GM18909 (cell line): ENCODE measurements at regions not wholly inside any gene's neighbourhood (a gene's known extent, or its start where the extent isn't known, plus 50 kb on each side); places are given as distances from the start of the nearest gene placed in this dataset.
"Not testable (repeated sequence)": the region's sequence is repeated elsewhere in the genome, so short reads cannot be mapped to it uniquely, and the experiment has no call there.

Experiments
- ATAC-seq: cut with Tn5 transposase; IDR thresholded peaks from one replicate; pipeline ENCODE4 v1.9.1; 2021; ENCODE audit warnings: mild to moderate bottlenecking; ENCODE audit not compliant: unreplicated experiment, poor library complexity

DNA sequence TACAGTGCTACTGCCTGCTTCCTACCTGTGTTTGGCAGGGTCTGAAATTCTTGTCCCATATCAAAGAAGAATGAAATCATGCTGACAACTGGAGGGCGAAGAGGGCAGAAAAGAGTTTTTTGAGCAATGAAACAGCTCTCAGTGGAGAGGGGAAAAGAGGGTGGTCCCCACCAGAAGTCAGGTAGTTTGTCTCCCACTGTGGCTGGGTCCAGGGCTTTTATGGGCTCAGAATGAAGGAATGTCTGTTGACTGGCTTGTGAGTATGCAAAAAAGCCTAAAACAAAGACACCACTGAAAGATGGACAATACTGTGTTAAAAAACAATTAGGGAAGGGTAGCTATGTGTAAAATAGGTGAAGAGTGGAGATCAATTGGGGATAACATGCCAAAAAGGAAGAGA lies 115.0 kb downstream of the ADAM29 start:
- no peak for ATAC-seq

DNA sequence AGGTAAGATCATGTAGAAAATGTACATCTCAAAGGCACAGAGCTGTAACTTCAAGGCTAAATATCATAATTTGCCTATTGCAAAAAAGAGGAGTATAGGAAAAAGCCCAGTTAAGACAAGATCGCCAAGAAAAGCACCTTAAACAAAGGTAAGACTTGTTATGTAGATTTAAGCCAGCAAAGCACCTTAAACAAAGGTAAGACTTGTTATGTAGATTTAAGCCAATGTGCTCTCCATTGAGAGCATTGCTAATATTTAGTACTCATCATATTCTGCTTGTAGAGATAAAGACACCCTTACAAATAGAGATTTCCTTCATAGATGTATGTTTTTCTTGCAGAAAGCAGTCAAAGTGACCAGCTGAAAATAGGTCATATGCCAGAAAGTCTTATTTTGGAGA lies 115.8 kb downstream of the ADAM29 start:
- no peak for ATAC-seq

DNA sequence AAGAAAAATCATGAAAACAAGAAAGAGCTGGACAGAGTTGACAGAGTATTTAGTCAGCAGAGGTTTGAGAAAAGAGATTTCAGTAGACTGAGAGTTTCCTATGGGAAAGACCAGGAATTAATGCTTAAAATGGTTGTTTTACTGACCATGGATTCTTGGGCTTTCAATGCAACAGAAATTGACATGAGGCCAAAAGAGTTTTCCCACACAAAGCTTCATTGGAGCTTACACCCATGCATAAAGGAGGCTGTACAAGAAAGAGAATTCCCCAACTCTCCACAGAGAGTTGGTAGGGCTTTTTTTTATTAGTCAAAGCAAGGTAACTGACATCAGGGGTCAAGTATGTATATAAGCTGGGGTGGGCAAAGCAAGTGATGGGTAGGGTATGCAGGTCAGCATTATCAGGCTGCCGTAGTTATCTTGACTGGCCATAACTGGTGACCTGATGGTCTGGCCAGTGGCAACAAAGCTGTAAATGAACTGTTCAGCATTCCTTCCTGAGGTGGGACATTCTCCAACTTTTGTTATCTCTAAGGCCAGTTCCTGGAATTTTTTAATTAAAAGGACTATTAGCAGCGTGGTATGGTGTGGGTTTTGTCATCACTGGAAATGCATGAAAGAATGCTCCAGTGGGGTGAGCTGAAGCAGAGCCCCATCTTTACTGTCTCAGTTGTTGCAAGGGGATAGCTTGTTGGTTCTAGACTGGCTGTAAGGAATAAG lies 117.0 kb downstream of the ADAM29 start:
- no peak for ATAC-seq

DNA sequence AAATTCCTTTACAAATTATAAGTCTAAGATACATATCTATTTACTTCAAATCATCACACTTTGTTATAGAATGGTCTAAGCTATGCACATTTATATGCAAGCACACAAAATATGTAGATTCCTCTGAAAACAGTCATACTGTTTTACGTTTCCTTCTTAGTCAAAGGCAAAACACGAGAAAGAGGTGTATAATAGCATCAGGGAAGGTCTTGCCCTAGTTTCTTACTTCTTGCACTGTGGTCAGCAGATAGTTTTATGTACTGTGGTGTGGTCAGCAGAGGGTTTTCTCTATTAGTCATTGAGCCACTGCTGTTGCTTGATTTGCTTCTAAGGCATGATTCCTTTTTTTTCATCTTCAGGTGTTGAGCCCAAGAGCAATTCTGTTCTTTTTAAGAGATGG lies 117.7 kb downstream of the ADAM29 start:
- ATAC-seq: no peak

DNA sequence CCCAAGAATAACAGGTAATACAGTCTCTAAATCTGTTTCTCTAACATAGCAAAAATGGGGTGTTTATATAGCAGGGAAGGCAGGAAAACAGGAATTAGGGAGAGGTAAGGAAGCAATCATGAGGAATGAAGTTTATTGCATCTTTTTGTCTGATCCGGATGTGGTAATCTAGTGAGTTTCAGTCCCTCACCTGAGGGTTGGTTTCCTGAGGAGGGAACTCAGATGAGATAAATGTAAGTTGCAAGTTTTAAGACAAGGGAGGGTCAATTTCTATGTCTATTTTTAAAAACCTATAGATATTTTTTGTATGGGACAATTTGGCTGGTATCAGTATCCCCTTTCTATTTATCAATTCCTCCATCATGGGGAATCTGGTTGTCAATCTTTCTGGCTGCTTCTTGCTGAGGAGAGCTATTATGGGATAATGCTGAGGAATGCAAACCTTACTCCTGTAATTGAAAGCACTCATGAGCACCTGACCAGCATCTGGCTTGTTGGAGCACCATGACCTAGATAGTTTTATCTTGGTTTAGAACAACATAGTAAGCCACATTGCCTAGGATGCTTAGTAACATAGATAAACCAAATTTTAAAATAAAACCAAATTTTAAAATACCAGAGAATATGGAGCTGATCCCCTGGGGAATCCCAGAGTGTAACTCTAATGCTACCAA lies 130.1 kb downstream of the ADAM29 start:
- ATAC-seq: no peak

DNA sequence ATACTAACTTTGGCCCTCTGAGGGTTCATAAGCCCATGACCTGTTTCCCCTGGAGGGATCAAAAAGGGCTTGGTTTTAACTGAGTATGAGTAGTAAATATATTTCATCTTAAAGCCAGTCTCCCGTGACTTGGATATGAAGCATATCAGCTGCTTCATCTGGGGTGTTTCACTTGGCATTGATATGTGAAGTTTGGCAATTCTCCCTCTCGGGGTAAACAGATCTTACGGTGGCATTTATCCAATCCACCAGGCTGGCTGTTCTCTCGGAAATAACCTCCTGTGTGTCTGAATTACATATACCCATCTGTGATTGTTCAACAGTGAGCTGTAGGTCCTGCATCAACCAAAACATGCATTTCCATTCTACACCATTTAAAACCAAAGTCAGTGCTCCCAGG lies 130.7 kb downstream of the ADAM29 start:
- ATAC-seq: no peak

DNA sequence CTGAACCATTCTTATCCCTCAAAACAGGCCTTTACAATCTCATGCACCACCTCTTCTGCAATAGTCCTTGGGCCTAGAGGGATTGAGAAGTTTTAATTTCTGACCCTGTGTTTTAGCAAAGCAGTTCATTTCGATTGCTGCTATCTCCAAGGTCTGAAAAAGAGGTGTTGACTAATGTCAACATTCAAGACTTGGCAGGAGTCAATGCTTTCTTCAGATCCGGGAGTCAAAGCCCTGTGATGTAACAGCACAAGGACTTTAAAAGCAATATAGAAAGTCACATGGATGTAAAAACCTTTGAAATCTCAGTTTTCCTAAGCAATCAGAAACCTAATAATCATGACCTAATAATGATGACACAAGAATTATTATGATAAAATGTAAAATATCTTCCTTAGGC lies 133.8 kb downstream of the ADAM29 start:
- no peak for ATAC-seq

DNA sequence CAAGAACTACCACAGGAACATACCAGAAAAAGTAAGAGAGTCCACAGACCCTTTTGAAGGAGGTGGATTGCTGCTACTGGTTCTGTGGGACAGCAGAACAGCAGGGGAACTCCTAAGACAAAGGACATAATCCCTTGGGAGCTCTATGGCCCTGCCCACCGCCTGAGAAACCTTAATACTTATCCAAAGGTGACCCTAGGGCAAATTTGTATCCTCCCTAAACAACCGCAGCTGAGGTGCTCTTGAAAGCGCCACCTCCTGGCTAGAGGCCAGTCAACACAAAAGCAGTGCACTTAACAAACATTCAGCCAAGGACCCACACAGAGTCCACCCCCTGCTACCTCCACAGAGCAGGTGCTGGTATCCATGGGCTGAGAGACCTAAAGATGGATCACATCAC lies 136.8 kb downstream of the ADAM29 start:
- ATAC-seq: no peak

DNA sequence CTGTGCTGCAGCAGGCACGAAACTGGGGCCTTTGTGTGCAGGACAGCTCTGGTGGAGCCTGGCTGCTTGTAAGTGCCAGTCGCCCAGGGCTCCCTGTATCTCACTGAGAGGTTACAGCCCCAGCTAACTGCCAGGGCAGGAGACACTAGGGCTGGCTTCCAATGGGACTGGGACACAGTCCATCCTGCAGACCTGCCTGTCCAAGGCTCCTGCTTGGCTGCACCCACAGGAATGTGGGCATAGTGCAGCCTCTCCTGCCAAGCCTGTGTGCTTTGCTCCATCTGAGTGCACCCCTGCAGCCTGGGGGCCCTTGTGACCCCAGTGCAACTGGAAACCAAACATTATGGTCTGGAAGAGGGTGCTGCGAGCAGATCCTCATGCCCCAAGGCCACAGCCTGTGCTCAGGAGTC lies 144.0 kb downstream of the ADAM29 start:
- ATAC-seq: no peak

DNA sequence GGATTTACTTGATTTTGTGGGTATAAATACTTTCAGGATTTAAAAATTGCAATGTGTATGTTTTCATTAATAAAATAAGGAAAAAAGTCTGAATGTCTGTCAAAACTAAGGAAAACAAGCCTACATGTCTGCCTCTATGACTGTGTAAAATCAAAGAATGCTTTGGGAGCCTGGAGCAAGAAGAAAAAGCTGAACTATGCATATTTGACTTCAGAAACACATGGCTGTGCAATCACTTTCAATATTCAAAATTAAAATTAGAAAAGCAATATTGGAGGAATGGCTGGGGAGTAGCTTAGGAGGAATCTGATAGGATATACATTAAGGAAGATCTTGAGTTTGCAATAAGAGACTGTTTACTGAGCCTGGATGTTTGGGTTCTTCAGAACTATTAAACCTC lies 147.1 kb downstream of the ADAM29 start:
- ATAC-seq: no peak

DNA sequence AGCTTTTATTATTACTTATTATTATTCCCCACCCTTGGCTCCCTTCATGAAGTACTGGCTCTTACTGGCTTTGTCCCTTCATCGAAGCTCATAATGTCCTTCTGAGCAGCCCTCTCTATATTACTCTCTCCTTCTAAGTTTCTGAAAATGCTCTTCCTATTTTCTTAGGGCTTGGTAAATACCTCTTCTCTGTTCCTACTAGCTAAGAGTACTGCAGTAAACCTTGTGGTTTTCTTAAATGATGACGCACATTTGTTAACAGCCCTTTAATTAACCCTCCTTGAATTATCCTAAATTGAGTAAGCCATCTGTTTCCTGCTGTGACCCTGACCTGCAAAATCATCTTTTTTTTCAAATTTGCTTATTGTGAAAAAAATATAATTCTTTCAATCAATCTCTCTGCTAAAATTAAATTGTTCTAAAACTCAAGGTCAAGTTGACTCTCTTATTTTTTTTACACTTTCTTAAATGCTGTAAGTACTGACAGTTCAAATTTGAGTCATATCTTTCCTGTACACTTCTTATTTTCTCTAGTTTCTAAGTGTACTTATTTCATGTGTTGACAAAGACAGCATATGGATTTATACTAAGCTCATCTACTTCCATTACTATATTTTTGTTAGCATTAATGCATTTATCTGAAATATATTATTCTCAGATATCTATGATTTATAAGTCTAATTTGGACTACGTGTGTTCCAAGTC lies 148.9 kb downstream of the ADAM29 start:
- ATAC-seq: no peak

DNA sequence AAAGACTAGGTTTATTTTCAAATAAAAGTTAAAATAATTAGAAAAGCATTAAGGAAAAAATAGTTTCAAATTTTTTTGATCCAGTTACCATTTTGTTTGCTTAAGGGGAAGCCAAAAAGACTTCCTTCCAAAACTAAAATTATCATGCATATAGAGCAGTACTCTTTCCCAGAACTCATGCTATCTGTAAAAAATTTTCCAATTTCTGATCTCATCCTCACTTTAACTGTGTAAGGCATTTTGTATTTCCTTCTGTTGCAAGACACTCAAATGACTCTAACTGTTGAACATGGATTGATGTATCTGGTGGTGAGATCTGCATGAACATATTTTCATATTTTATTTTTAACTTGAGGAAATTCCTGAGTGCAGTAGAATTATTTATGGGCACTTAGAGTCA lies 150.1 kb downstream of the ADAM29 start:
- no peak for ATAC-seq

DNA sequence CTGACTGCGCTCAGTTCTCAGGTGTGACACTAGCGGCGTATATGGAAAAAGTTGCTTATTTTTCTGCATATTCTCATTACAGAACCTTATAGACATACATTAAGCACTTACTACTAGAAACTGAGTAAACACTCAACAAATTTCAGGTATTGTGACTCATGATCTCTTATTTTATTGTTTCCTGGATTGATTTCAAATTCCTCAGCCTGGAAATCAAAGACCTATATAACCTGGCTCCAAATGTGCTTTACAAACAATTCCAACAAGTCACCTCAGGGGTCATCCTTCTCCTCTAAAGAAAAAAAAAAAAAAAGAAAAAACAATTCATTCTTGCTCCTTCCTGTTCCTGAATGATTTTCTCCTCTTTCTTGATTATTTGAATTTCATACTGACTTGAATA lies 152.3 kb downstream of the ADAM29 start:
- ATAC-seq: no peak

DNA sequence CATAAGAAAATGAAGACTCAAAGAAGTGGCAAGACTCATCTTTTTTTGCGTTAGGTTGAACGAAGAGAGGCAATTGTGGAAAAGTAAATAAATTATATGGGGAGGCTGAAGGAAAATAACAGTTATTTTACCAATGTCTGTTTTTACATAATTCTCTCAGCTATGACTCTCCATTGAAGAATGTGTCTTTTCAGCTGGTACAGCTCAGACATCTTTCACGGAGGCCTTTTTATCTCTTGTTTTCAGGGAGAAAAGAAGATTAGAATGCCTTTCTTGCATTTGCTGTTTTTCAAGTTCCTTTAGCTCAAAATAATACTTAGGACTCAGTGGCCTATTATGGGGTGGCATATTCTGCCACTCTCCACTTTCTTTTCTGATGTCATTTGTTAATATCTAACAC lies 153.0 kb downstream of the ADAM29 start:
- ATAC-seq: no peak

DNA sequence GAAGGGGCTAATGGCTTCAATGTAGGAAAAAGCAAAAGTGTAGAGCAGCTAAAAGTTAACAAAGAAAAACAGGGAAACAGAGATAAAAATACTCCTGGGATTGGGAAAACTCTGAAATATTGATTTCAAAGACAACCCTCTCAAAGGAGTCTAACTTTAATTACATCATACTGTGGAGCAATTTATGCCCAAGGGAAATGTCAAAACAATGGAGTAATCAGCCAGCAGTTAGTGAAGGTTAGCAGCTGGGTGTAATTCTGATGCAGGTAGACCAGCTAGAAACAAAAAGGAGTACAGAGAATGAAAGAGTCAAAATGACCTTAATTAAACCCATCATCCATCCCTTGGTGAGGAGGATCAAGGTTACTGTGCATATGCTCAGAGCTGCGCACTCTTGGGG lies 169.0 kb downstream of the ADAM29 start:
- no peak for ATAC-seq

DNA sequence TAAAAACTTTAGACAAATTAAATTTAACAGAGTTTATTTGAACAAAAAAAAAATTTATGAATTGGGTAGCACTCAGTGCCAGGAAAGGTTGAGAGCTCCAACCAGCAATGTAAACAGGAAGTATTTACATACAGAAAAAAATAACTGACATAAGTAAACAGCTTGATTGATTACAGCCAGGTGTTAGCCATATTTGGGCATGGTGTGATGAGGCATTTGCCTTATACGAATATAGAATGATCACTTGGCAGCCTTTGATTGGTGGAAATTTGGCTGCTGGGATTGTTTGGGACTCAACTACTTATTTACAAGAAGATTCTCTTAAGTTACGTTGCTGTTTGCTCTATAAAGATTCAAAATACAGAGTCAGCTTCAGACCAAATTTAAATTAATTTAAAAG lies 172.0 kb downstream of the ADAM29 start:
- ATAC-seq: no peak

DNA sequence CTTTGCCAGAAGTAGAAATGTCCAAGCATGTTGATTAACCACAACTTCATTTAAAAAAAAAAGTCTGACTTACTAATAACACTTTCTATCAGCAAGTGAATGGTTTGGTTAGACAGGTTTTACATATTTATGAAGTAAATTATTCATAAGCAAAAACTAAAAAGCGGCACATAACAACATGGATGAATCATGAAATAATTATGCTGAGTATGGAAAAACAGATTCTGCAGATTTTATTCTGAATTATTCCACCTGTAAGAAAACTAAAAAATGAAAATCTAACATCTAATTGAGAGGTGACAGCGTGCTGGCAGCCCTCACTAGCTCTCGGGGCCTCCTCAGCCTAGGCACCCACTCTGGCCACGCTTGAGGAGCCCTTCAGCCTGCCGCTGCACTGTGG lies 173.5 kb downstream of the ADAM29 start:
- no peak for ATAC-seq

DNA sequence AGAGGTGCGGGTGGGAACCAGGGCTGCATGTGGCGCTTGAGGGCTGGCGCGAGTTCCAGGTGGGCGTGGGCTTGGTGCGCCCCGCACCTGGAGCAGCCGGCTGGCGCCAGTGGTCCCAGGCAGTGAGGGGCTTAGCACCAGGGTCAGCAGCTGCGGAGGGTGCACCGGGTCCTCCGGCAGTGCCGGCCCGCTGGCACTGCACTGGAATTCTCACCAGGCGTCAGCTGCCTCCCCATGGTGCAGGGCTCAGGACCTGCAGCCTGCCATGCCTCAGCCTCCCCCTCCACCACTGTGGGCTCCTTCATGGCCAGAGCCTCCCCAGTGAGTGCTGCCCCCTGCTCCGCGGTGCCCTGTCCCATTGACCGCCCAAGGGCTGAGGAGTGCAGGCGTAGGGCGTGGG lies 174.0 kb downstream of the ADAM29 start:
- no peak for ATAC-seq

DNA sequence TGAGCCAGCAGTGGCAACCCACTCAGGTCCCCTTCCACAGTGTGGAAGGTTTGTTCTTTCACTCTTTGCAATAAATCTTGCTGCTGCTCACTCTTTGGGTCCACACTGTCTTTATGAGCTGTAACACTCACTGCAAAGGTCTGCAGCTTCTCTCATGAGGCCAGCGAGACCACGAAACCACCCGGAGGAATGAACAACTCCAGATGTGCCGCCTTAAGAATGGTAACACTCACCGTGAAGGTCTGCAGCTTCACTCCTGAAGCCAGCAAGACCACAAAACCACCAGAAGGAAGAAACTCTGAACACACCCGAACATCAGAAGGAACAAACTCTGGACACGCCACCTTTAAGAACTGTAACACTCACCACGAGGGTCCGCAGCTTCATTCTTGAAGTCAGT lies 174.9 kb downstream of the ADAM29 start:
- ATAC-seq: not testable (repeated sequence)

DNA sequence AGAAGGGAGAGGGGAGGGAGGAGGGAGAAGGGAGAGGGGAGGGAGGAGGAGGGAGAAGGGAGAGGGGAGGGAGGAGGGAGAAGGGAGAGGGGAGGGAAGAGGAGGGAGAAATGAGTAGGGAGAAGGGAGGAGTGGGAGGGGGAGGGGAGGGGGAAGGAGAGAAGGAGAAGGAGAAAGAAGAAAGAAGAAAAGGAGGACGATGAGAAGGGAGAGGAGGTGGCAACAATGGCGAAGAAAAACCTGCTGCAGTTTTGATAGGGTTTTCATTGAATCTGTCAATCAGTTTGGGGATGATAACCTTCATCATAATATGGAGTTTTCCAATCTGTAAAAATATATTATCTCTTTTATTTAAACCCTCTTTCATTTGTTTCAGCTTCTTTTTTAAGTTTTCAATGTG lies 185.2 kb downstream of the ADAM29 start:
- ATAC-seq: no peak

DNA sequence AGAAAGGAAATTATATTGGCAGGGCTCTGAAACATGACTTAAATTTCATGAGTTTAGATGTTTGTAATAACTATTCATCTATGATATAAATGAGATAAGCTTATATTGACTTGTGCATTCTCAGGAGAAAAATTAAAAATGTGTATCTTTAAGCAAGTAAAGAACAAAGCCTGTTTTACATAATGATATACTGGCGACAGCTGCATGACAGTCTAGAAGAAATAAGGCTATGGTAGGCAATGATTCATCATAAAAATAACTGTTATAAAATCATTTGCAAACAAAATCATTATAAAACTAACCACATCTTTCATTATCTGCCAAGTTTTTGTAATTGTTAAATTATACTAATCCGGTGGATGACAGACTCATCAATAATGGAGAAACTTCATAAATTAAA lies 188.1 kb downstream of the ADAM29 start:
- no peak for ATAC-seq

DNA sequence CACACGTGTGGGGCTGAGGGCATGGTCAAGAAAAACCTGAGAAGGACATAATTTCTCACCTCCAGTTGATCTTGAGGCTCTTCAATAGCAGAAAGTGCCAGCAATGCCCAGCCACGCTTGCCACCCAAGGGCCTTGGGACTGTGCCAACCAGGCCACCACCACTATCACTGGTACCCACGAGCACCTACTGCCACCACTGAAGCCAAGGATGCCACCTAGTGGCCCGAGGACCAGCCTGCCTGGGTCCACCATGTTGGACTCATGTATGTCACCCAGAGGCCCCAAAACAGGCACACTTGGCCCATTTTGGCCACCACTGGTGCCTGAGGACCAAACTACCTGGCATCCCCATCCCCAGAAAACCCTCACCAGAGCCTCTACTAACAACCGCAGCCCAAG lies 191.8 kb downstream of the ADAM29 start:
- ATAC-seq: no peak
